Hepatocyte (in vitro differentiated cells): ENCODE measurements at regions not wholly inside any gene's neighbourhood (a gene's known extent, or its start where the extent isn't known, plus 50 kb on each side); places are given as distances from the start of the nearest gene placed in this dataset.
A peak's percentile ranks its signal among the peaks of the same experiment; 100 is the strongest.

ENCODE experiments used
- DNase-seq: peaks from one replicate; pipeline ENCODE4 v3.0.0-alpha.2; 2016; ENCODE audit warnings: low spot score
- H2AFZ ChIP-seq: fragments of 200-600 bp; sonication (generic); 2 replicates; pipeline ENCODE4 v1.6.0; 2016; ENCODE audit warnings: antibody characterized with exemption, mild to moderate bottlenecking
- H3K27ac ChIP-seq: fragments of 200-600 bp; sonication (generic); 2 replicates; pipeline ENCODE4 v1.5.1; 2016; ENCODE audit warnings: mild to moderate bottlenecking
- H3K27me3 ChIP-seq: fragments of 200-600 bp; sonication (generic); 2 replicates; pipeline ENCODE4 v1.6.1; 2016
- H3K36me3 ChIP-seq: fragments of 200-600 bp; sonication (generic); replicated peaks from 2 replicates; pipeline ENCODE4 v1.5.1; 2016; ENCODE audit warnings: low read depth; ENCODE audit not compliant: insufficient read depth
- H3K4me1 ChIP-seq: fragments of 200-600 bp; sonication (generic); 2 replicates; pipeline ENCODE4 v1.5.1; 2016; ENCODE audit warnings: mild to moderate bottlenecking, moderate library complexity; ENCODE audit not compliant: insufficient read depth
- H3K4me2 ChIP-seq: fragments of 200-600 bp; sonication (generic); 2 replicates; pipeline ENCODE4 v1.6.0; 2016
- H3K4me3 ChIP-seq: fragments of 200-600 bp; sonication (generic); 2 replicates; pipeline ENCODE4 v1.5.1; 2016; ENCODE audit warnings: mild to moderate bottlenecking
- H3K79me2 ChIP-seq: fragments of 200-600 bp; sonication (generic); 2 replicates; pipeline ENCODE4 v1.6.0; 2017; ENCODE audit warnings: mild to moderate bottlenecking
- H3K9me2 ChIP-seq: fragments of 200-600 bp; sonication (generic); replicated peaks from 2 replicates; pipeline ENCODE4 v1.6.0; 2017; ENCODE audit warnings: mild to moderate bottlenecking; ENCODE audit not compliant: insufficient read depth
- H3K9me3 ChIP-seq: fragments of 200-600 bp; sonication (generic); 2 replicates; pipeline ENCODE4 v1.5.1; 2016; ENCODE audit warnings: low read depth, mild to moderate bottlenecking
- H4K20me1 ChIP-seq: fragments of 200-600 bp; sonication (generic); 2 replicates; pipeline ENCODE4 v1.6.0; 2016; ENCODE audit warnings: mild to moderate bottlenecking; ENCODE audit not compliant: insufficient read depth, poor library complexity, severe bottlenecking
- EZH2 ChIP-seq: fragments of 200-600 bp; sonication (generic); IDR thresholded peaks from 2 replicates; pipeline ENCODE4 v1.6.1; 2016; ENCODE audit warnings: antibody characterized with exemption, mild to moderate bottlenecking, borderline replicate concordance
- EZH2phosphoT487 ChIP-seq: fragments of 200-600 bp; sonication (generic); IDR thresholded peaks from one replicate; pipeline ENCODE4 v1.6.1; 2018; ENCODE audit warnings: antibody characterized with exemption, mild to moderate bottlenecking, low read depth, moderate library complexity; ENCODE audit not compliant: unreplicated experiment, severe bottlenecking
- WGBS: methylation state at CpG from one replicate; pipeline ENCODE4 v1.1.6; 2016; ENCODE audit warnings: low lambda C conversion rate; ENCODE audit errors: missing lambda C conversion rate; 5-methylcytosine and 5-hydroxymethylcytosine counted together
- TF ChIP-seq, protein P1 (sequence below): fragments of 200-600 bp; sonication (generic); IDR thresholded peaks from 2 replicates; pipeline ENCODE4 v1.5.1; 2016; ENCODE audit warnings: antibody characterized with exemption, mild to moderate bottlenecking; ENCODE audit not compliant: poor library complexity

- no peaks in the 10 kb centered on the region for H3K9me2 ChIP-seq
- no peaks in the 10 kb centered on the region for H3K79me2 ChIP-seq
- 29% methylated on average over 4 of the region's 4 CpGs for WGBS
- H3K36me3 ChIP-seq = no peaks in the 10 kb centered on the region
- no peak for TF ChIP-seq EZH2
- TF ChIP-seq, protein P1, sequence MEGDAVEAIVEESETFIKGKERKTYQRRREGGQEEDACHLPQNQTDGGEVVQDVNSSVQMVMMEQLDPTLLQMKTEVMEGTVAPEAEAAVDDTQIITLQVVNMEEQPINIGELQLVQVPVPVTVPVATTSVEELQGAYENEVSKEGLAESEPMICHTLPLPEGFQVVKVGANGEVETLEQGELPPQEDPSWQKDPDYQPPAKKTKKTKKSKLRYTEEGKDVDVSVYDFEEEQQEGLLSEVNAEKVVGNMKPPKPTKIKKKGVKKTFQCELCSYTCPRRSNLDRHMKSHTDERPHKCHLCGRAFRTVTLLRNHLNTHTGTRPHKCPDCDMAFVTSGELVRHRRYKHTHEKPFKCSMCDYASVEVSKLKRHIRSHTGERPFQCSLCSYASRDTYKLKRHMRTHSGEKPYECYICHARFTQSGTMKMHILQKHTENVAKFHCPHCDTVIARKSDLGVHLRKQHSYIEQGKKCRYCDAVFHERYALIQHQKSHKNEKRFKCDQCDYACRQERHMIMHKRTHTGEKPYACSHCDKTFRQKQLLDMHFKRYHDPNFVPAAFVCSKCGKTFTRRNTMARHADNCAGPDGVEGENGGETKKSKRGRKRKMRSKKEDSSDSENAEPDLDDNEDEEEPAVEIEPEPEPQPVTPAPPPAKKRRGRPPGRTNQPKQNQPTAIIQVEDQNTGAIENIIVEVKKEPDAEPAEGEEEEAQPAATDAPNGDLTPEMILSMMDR = peak; percentile 94
- DNase-seq = peak; percentile 77
- H4K20me1 ChIP-seq = no peaks in the 10 kb centered on the region
- no peak overlapping the region for H3K4me3 ChIP-seq
- H3K27ac ChIP-seq = no peak overlapping the region
- no peak overlapping the region for H2AFZ ChIP-seq
- H3K4me2 ChIP-seq = no peak overlapping the region
- H3K27me3 ChIP-seq = no peaks in the 10 kb centered on the region
- H3K9me3 ChIP-seq = no peaks in the 10 kb centered on the region
- H3K4me1 ChIP-seq = no peaks in the 10 kb centered on the region
Observed at GRCh38 chr21:18499761-18500376, 96.3 kb upstream of the TMPRSS15 start.

DNA sequence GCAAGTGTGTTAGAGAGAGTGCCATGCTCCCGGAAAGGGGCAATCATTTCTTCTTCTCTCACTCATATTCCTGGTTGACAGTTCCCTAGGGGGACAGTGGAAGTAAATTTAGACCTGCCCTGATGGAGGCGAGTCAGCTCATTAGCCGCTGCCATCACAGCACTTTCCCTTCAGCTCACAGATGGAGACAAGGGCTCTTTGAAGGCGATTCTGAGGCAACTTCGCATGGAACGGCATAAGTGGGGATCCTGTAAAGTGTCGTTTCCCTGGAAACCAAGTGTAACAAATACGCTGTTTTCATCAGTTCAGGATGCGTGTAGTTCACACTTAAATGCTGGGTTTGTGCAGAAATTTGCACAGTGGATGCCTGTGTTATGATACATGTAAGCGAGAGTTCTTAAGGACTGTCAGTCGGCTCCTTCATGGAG lies 114.5 kb upstream of the TMPRSS15 start:
- TF ChIP-seq EZH2phosphoT487 = no peak
- Histone ChIP-seq H4K20me1 (no peaks in the 10 kb centered on the region), H3K27ac (no peak overlapping the region), H3K9me3 (no peaks in the 10 kb centered on the region), H3K4me2 (no peak overlapping the region), H3K79me2 (no peaks in the 10 kb centered on the region), H3K4me1 (no peaks in the 10 kb centered on the region), H2AFZ (no peak overlapping the region), H3K36me3 (no peaks in the 10 kb centered on the region), H3K27me3 (no peaks in the 10 kb centered on the region), H3K4me3 (no peak overlapping the region), H3K9me2 (no peaks in the 10 kb centered on the region)
- DNase-seq = no peak
- WGBS = 71% methylated on average over 11 of the region's 11 CpGs

DNA sequence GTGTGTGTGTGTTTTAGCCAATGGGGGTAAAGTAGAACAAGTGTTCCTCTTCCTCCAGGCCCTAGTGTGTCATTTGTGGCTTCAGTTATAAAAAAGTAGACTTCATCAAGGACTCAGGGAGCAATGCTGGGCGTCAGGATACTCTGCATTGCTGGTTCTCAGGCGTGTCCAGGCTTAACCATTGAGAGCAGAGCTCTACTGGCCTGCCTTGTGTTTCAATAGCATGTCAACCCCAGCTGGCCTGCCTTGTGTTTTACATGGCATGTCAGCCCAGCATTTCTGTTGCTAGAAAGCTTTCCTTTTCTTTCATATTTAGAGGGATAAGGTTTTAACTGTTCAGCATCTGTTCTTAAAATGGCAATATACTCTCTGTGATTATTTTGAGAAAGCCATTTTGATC lies 117.6 kb upstream of the TMPRSS15 start:
- WGBS = 64% methylated on average over 2 of the region's 2 CpGs
- H3K79me2 ChIP-seq = no peaks in the 10 kb centered on the region

GRCh38 chr21:18522181-18522972 lies 118.8 kb upstream of the TMPRSS15 start:
- TF ChIP-seq EZH2 = no peak
- TF ChIP-seq EZH2phosphoT487 = no peak
- TF ChIP-seq, protein P1 = peak; percentile 66
- 56% methylated on average over 7 of the region's 7 CpGs for WGBS
- Histone ChIP-seq H3K27ac (no peak overlapping the region), H2AFZ (peak overlapping the region; percentile 7), H3K36me3 (no peaks in the 10 kb centered on the region), H3K27me3 (no peaks in the 10 kb centered on the region), H3K9me3 (no peaks in the 10 kb centered on the region), H3K9me2 (no peaks in the 10 kb centered on the region), H3K4me3 (no peak overlapping the region), H4K20me1 (no peaks in the 10 kb centered on the region), H3K4me2 (no peak overlapping the region), H3K4me1 (no peaks in the 10 kb centered on the region), H3K79me2 (no peaks in the 10 kb centered on the region)
- peak; percentile 31 for DNase-seq

More for the DNA sequence above, 117.6 kb upstream of the TMPRSS15 start:
- Histone ChIP-seq H3K36me3 (no peaks in the 10 kb centered on the region), H3K27ac (no peak overlapping the region), H2AFZ (no peak overlapping the region), H4K20me1 (no peaks in the 10 kb centered on the region), H3K4me2 (no peak overlapping the region), H3K27me3 (no peaks in the 10 kb centered on the region), H3K4me3 (no peak overlapping the region), H3K9me2 (no peaks in the 10 kb centered on the region), H3K9me3 (no peaks in the 10 kb centered on the region), H3K4me1 (no peaks in the 10 kb centered on the region)
- TF ChIP-seq, protein P1 = no peak
- TF ChIP-seq EZH2 (no peak), EZH2phosphoT487 (no peak)
- no peak for DNase-seq
